ENCODE measurements at regions not wholly inside any gene's neighbourhood (a gene's known extent, or its start where the extent isn't known, plus 50 kb on each side); places are given as distances from the start of the nearest gene placed in this dataset.
A peak's percentile ranks its signal among the peaks of the same experiment; 100 is the strongest.
"Not testable (repeated sequence)": the region's sequence is repeated elsewhere in the genome, so short reads cannot be mapped to it uniquely, and the experiment has no call there.

DNA sequence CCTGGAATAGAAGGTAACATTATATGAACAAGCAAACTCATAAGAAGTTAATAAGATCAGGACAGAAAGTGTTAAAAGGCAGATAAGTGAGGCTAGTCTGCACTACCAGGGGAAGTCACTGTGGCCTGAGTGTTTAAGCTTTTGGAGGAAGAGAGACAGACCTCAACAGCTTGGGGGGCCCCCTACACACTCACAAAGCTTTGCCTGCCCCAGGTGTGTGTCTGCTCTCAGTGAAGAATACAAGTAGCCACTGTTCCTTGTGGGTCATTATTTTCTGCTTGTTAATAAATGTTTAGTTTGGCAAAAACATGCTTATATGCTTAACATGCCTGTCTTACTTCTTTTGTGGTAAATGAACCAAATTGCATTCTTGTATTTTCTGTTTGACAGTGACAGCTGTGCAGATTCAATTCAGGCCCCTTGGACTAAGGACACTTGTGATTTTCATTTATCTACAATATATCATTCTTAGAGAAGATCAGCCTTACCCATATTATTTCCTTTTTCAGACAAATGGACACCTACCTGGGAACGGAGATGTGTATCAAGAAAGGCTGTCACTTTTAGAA, 50.7 kb upstream of the C12orf71 start:
- DNase-seq (ENCODE audit: low spot score), result no peak

DNA sequence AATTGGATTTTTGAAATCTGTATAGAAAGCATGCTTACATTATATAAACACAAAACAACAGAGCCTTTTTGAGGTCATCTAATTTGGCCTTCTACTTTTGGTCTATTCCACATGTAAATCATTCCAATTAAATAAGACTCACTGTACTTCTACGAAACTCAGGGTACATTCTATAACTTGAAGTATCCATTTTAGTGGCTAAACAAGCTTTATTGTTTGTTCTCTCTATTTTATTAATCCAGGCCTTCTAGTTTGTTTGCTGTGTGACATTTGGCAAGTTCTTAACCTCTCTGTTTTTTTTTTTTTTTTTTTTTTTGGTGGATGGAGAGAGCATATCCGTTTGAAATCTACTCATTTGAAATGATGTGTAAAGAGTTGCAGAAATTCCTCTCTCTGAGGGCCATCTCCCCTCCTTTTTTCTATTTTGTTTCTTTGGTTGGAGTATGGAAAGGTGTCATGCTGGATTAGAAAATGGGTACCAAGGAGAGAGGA, 58.1 kb upstream of the C12orf71 start:
- no peak for DNase-seq (ENCODE audit: low spot score)

DNA sequence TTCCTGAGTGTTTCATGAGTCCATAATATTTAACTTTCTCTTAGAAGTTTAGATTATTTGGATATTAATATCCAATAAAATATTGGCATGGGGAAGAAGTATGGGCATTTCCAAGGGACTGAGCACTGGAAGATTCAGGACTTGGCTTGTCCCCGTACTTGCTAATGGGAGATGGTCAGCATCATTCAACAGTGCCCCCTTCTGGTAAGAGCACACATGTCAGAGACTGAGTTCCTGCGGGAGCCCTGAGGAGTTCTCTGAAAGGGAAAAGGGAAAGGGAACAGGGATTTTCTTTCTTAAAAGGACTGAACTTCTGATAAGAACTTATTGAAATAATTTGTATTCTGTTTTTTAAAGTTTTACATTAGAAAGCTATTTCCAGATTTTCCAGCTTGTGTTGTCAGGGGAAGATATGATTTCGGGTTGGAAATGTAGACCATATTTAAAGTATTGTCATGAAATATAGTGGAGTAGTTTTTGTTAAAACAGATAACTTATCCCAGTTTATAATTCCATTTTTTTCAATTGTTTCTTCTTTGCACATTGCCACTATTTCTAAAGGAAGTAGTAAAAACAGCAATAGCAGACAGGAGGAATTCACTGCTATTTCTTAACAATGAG, 59.8 kb upstream of the C12orf71 start:
- DNase-seq (ENCODE audit: low spot score), result peak; percentile 73

DNA sequence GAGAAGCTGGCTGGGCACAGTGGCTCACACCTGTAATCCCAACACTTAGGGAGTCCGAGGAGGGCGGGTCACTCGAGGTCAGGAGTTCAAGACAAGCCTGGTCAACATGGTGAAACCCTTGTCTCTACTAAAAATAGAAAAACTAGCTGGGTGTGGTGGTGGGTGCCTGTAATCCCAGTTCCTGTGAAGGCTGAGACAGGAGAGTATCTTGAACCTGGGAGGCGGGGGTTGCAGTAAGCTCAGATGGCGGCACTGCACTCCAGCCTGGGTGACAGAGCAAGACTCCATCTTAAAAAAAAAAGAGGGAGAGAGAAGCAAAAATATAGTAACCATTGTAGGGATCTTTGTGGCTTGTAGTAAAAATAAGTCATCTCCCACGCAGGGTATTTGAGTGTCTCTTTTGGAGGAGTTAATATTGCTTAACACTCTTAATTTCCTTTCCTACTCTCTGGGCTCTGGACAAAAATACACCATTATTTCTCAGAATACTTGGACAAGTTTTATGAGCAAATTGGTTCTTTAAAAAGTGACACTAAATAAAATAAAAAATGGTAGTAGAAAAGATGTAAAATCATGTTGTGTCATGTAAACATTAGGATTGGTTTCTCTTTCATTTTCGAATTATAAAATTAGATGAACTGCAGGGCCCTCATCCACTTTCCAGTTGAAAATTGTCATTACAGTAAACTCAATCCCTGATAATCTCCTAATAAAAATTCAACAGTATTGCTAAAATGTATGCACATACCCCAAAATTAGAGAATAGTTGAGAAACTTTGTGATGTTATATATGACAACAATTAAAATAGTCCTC, 61.1 kb upstream of the C12orf71 start:
- DNase-seq (ENCODE audit: low spot score), result peak; percentile 33

DNA sequence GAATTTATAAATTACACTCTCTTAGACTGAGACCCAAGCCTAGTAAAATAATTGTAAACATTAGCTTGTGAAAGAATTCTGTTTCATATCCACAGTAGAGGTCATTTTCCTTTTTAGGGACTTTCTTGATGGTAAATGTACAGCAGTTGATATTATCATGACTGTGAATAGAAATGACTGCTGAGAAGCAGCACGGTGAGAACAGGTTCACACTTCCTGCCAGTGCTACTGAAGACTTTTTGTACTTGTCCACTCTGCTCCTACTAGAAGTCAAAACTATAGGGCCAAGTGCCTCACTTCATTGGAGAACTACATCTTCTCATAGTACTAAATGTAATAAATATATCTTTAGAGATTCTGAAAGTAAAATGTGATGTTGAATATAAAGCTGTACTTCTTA, 63.3 kb upstream of the C12orf71 start:
- not testable (repeated sequence) for DNase-seq (ENCODE audit: low spot score)

DNA sequence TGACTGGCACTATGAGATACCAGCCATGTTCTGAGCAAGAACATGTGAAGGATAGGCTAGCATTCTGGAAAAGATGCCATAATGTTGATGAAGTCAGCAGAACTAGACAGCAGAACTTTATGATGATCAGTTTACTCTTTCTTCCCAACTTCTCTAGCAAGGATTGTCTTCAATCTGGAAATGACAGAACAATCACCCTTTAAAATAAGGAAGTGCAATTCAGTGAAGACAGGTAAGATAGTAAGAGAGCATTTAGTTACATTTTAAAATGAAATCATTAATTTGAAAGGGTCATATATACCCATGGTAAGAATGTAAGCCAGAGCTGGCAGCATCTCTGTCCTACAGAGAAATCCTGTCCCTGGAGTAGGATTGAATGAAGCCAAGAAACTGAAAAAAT, 66.0 kb upstream of the C12orf71 start:
- no peak for DNase-seq (ENCODE audit: low spot score)

DNA sequence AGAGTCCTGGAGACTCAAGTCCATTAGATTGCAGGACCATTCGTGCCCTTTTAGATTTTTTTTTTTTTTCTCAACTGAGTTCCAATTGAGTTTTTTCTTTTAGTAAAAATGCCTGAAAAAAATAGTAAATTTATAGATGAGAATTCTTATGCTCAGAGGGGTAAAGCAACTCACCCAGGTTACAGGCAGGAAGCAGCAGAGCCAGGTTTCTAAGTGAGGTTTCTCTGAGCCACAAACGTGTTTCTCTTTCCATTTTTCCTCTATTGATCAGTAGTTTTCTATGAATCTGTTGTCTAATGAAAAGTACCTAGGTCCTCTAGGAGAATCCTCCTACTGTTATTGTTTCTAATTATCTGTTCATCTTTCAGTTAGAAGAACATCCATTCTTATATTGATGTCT, 66.4 kb upstream of the C12orf71 start:
- no peak for DNase-seq (ENCODE audit: low spot score)

DNA sequence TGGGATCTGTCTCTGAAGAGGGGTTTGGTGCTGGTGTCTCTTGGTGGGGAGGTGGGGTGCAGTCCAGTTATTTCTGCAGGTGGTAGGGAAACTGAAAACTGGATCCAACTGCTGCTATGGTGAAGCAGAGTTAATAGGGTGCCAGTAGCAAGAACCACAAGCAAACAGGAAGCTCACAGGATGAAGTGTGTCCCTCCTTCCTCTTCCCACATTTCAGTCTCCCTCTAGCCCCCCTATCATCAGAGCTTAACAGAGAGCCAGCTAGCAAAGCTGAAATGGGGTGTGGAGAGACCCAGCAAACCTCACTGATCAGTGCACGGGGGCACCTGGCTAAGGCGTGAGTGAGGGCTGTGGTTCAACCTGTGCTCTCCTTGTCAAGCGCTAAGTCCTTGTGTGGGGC, 69.1 kb upstream of the C12orf71 start:
- DNase-seq (ENCODE audit: low spot score), result no peak

DNA sequence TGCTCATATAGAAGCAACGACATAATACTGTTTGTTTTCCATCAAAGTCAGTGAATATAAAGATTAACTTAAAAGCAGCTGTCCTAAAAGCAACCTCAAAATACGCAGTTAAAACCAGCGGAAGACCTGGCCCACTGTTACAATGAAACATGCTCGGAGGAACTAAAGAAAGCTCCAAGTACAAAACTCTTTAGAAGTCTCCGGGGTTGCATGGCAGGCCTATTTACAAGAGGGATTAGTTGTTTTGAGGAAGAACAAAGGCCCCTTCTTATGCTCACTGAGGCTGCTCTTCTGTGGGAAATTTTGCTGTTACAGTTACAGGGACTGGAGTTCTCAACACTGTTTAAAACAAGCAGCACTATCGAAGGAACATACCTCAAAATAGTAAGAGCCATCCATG, 75.9 kb upstream of the C12orf71 start:
- DNase-seq (ENCODE audit: low spot score), result no peak

DNA sequence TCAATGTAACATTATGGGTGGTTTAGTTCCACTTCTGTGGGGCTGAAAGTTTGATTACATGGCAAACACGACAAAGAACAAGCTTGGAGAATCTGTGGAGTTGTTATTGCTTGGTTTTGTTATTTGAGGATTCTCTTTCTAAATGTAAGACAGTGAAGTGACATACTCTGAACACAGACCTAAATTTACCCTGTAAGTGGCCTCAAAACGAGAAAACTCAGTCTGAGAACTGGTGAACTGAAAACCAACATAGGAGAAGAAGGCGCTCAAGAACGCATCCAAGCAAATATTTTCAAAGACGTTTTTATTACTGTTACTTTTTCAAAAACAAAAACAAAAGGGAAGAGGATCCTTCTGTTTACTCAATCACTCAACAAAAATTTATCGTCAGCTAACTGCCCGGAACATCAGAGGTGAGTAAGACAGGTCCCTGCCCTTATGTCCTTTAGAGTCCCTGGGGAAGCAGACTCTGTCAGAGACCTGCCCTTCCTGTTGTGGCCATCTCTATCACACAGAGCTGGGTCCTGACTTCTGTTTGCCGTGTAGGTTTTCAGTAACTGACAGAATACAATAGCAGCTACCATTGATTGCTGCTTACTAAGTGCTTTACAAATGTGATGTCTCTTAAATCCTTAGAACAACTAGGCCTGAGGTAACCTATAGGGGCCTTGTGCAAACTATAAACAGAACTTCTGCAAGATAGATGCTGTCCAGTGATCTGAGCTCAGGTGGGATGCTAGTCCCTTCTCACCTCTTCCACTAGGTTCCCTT, 79.3 kb upstream of the C12orf71 start:
- DNase-seq (ENCODE audit: low spot score), result no peak

DNA sequence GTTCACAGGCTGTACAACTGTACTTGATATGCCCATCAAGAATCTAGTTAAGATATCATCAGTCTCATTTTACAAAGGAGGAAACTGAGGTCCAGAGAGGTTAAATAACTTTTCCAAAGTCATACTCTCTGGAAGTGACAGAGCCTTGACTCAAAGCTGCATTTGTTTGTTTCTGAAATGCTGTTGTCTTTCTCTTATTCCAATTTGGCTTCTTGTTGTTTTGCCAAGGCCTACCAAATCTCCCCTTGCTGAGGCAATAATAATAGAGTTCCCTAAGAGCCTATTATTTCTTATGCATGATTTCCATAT, 79.8 kb upstream of the C12orf71 start:
- DNase-seq (ENCODE audit: low spot score), result no peak

DNA sequence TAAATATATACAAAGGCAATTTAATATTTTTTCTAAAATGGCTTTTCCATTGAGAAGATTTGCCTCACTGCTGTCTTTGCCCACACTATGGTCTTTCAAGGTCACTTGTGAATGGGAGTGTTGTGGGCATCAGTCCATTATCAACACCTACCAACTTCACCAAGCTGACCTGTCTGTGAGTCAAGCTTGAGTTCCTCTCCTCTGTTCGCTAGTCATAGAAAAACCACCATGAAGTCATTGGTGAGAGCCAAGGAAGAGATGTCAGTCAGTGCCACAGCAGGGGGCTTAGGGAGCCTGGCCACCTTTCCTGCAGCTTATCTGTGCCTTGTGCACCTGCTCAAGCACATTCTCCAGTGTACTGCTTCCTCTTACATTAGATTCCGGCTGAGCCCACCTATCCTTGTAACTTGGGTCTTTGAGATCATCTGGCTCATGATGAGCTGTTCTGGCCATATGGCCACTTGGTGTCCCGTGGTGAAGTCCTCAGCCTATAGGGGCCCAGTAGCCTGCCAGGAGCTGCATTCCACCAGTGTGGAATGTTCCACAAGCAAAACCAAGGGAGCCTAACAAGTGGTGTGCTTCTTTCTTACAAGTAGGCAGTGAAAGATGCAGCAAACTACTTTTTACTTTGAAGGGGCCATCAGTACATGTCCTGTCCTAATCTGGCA, 80.8 kb upstream of the C12orf71 start:
- DNase-seq (ENCODE audit: low spot score), result no peak

DNA sequence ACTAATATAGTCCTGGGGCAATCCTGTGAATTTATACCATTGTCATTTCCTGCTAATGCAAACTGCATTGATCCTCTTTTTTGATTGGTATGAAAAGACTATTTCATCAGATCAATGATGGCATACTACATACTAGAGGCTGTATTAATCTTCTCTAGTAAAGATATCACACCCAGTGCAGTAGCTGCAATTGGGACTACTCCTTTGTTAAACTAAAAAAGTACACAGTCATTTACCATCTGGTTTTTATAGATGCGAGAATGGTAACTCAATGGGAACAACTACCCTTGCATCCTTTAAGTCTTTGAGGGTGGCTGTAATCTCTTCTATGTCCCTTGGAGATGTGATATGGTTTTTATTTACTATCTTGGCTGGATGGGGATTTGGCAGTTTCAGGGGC, 80.2 kb upstream of the STK38L start:
- no peak for DNase-seq (ENCODE audit: low spot score)

DNA sequence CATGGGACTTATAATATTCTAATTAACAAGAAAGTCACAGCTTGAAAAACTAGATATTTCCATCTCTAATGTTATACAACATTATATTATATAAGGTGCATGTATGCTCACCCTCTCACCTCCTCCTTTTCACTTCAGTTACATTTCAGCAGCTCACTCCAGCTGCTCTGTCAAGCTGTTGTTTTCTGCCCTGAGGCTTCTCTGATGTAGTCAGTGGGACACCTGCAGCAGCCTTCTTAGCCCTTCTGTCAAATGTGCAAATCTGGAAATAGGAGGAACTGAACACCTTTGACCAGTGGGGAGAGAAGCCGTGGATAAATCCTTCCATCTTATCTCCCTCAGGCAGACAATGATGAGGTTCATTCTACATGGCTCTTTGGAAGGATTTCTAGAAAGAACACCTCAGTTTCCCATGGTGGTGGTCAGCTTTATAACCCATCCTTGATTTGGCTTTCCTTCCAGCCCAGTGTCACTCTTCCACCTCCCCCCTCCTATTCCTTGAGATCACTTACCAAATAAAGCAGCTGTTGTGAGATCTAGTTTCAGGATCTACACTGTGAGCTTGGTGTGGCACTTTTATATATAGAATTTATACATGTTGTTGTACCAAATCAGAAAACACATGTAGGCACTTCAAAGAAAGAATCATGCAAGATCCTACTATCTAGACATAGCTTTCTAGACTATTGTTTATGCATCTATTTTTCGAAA, 79.6 kb upstream of the STK38L start:
- no peak for DNase-seq (ENCODE audit: low spot score)

DNA sequence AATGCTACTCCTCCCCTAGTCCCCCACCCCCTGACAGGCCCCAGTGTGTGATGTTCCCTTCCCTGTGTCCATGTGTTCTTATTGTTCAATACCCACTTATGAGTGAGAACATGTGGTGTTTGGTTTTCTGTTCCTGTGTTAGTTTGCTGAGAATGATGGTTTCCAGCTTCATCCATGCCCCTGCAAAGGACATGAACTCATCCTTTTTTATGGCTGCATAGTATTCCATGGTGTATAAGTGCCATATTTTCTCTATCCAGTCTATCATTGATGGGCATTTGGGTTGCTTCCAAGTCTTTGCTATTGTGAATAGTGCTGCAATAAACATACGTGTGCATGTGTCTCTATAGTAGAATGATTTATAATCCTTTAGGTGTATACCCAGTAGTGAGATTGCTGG, 78.1 kb upstream of the STK38L start:
- DNase-seq (ENCODE audit: low spot score), result not testable (repeated sequence)

DNA sequence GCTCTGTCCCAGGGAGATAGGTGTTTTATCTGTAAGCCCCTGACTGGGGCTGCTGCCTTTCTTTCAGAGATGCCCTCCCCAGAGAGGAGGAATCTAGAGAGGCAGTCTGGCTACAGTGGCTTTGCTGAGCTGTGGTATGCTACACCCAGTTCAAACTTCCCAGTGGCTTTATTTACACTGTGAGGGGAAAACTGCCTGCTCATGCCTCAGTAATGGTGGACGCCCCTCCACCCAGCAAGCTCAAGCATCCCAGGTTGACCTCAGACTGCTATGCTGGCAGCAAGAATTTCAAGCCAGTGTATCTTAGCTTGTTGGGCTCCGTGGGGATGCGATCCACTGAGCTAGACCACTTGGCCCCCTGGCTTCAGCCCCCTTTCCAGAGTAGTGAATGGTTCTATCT, 72.6 kb upstream of the STK38L start:
- not testable (repeated sequence) for DNase-seq (ENCODE audit: low spot score)

DNA sequence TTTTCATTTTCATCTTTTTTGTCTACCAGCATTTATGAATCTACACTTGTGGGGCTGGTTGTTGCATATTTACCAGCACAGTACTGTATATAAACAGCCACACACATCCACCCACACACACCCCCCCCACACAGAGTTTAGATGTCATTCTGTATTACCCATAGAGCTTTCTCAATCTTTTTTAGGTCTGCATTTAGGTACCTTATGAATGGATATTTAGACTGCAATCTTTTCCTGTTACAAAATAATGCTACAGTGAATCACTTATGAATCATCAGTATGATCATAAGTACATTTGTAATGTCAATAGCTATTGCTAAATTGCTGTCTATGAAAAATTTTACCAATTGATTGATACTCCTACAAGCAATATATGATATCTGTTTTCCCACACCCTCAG, 67.3 kb upstream of the STK38L start:
- DNase-seq (ENCODE audit: low spot score), result no peak

DNA sequence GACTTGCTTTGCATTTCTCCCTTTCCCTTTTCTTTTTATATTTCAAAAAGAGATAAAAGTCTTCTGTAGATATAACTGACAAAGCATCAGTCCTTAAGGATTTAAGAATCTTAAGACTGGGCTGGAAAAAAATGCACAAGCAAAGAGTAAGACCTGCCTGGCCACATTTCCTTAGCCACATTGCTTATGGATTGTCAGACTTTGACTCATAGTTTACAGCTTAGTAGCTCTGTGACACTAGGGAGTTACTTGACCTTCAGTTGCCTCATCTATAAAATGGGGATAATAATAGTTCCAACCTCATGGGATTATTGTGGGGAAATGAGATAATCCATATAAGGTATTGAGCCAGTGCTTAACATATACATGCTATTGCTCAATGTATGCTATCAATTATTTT, 66.4 kb upstream of the STK38L start:
- DNase-seq (ENCODE audit: low spot score), result no peak

DNA sequence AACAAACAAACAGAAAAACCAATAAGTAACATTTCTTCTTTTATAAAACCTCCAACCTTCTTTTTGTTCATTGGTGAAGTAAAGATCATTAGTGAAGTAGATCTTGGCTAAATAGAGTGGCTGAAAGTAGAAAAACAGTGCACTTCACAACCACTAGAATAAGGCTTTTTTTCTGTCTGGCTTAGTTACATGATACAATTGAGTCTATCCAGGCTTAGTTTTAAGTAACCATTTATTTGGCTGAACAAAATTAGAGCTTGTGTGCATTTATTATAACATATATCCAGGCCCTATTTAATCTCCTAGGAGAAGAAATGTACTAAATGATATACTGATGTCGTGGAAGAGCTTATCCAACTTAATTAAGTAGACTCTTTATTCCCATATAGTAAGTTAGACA, 65.8 kb upstream of the STK38L start:
- no peak for DNase-seq (ENCODE audit: low spot score)

DNA sequence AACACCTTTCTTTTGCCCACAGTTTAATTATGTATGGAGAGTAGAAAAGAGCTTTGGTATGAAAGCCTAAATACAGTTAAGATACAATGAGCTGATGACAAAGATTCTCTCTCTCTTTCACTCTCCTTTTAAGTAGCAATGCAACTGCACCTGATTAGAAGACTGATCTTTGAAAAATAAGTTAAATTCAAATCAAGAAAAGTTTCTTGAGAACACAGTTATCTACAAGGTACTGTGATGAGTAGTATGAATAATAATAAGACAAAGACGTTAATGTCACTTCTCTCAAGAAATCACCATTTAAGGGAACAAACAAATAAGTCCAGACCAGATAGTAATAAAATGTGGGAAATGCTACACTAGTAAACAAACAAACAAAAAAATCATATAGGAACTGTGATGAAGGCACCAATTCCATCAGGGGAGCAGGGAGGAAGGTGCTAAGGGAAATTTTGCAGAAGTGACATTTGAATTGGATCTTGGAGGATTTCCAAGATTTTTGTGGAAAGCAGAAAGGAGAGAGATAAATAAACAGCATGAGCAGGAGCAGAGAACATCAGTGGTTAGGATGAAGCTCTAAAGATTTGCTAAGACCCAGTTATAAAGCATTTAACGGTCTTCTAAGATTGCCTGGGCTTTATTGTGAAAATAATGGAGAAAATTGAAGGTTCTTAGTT, 65.2 kb upstream of the STK38L start:
- no peak for DNase-seq (ENCODE audit: low spot score)
